Endothelial cell of umbilical vein (primary cell): ENCODE measurements at regions not wholly inside any gene's neighbourhood (a gene's known extent, or its start where the extent isn't known, plus 50 kb on each side); places are given as distances from the start of the nearest gene placed in this dataset.

Experiments
- BruUV-seq: library from RNA; stranded (reverse); fragments of 400-500 nt; replicated peaks from 2 replicates; lab custom pipeline; 2021; lab: Mats Ljungman, UMichigan
- CTCF ChIA-PET: fragments of 300-600, 350-600 bp; sonication (Branson Sonifier 250); formaldehyde crosslinking; loops from one replicate; lab custom pipeline; 2021; ENCODE audit warnings: antibody characterized with exemption, inconsistent platforms; lab: Charles Lee
- POLR2A ChIA-PET: fragments of 300-600, 350-600 bp; sonication (Branson Sonifier 250); formaldehyde crosslinking; loops from one replicate; lab custom pipeline; 2021; ENCODE audit warnings: antibody characterized with exemption, inconsistent platforms; lab: Charles Lee
- DNase-seq: peaks from one replicate; pipeline ENCODE4 v3.0.0-alpha.2; 2011; ENCODE audit warnings: low read depth, low spot score
- FAIRE-seq: peaks from 2 replicates; lab custom pipeline; 2011; peaks lifted over from hg19 to GRCh38; lab: Jason Lieb, UNC
- H2AFZ ChIP-seq: 2 replicates; pipeline ENCODE4 v1.6.0; 2012; ENCODE audit warnings: low read depth, low read length, control low read depth, inconsistent platforms
- H3K27ac ChIP-seq: 2 replicates; pipeline ENCODE4 v1.5.1; 2011; ENCODE audit warnings: low read depth, mild to moderate bottlenecking, control low read depth, low read length, moderate library complexity; ENCODE audit not compliant: insufficient read depth
- H3K27me3 ChIP-seq, 2 experiments: 2 replicates each; pipeline versions ENCODE4 v1.6.0 to v1.6.1; 2011; ENCODE audit warnings: low read length in 2 of 2, mixed read lengths in 1 of 2; ENCODE audit not compliant: control insufficient read depth in 2 of 2, insufficient read depth in 2 of 2
- H3K36me3 ChIP-seq, 2 experiments: 2 replicates in 1 of 2; 3 replicates in 1 of 2; pipeline ENCODE4 v1.5.1; 2011; ENCODE audit warnings: low read length in 2 of 2, mild to moderate bottlenecking in 1 of 2, moderate library complexity in 1 of 2; ENCODE audit not compliant: control insufficient read depth in 2 of 2, insufficient read depth in 2 of 2; ENCODE audit errors: extremely low read depth in 1 of 2
- H3K4me1 ChIP-seq: 3 replicates; pipeline ENCODE4 v1.5.1; 2011; ENCODE audit warnings: mild to moderate bottlenecking, low read length; ENCODE audit not compliant: control insufficient read depth, insufficient read depth; ENCODE audit errors: extremely low read depth
- H3K4me2 ChIP-seq: 2 replicates; pipeline ENCODE4 v1.6.1; 2011; ENCODE audit warnings: low read length, control low read depth, mixed read lengths; ENCODE audit not compliant: insufficient read depth
- H3K4me3 ChIP-seq, 3 experiments: fragments of 200-600 bp in 1 of 3; sonication (generic), shearing (Covaris generic) in 1 of 3; replicated peaks in 1 of 3; 2 replicates each; pipeline ENCODE4 v1.5.1; 2011 to 2016; ENCODE audit warnings: control low read depth in 3 of 3, low read length in 3 of 3, mild to moderate bottlenecking in 2 of 3, inconsistent platforms in 1 of 3, low read depth in 1 of 3, moderate library complexity in 1 of 3; ENCODE audit not compliant: insufficient read depth in 1 of 3
- H3K79me2 ChIP-seq: 2 replicates; pipeline ENCODE4 v1.6.0; 2012; ENCODE audit warnings: low read length, inconsistent platforms; ENCODE audit not compliant: control insufficient read depth, insufficient read depth
- H3K9ac ChIP-seq: replicated peaks from 2 replicates; pipeline ENCODE3; 2011; ENCODE audit warnings: low read length, control low read depth; ENCODE audit not compliant: insufficient read depth; ENCODE audit errors: extremely low read depth
- H3K9me1 ChIP-seq: replicated peaks from 3 replicates; pipeline ENCODE4 v1.6.0; 2011; ENCODE audit warnings: mild to moderate bottlenecking, low read length; ENCODE audit not compliant: control insufficient read depth, insufficient read depth; ENCODE audit errors: extremely low read depth
- H3K9me3 ChIP-seq: replicated peaks from 2 replicates; pipeline ENCODE4 v1.5.1; 2012; ENCODE audit warnings: low read length, inconsistent platforms; ENCODE audit not compliant: control insufficient read depth, insufficient read depth
- H4K20me1 ChIP-seq: replicated peaks from 2 replicates; pipeline ENCODE3; 2011; ENCODE audit warnings: mild to moderate bottlenecking, low read length; ENCODE audit not compliant: control insufficient read depth, insufficient read depth; ENCODE audit errors: extremely low read depth
- EZH2 ChIP-seq: IDR thresholded peaks from 2 replicates; pipeline ENCODE4 v1.6.1; 2012; ENCODE audit warnings: borderline replicate concordance, low read depth, mild to moderate bottlenecking, moderate library complexity, low read length, inconsistent platforms; ENCODE audit not compliant: severe bottlenecking
- FOS ChIP-seq: IDR thresholded peaks from 2 replicates; pipeline ENCODE4 v1.6.1; 2011; ENCODE audit warnings: mild to moderate bottlenecking, low read length, moderate library complexity, borderline replicate concordance; ENCODE audit not compliant: insufficient read depth
- GATA2 ChIP-seq: IDR thresholded peaks from 2 replicates; pipeline ENCODE4 v1.7.0; 2011; ENCODE audit warnings: low read depth, mild to moderate bottlenecking, moderate library complexity, mixed read lengths, low read length; ENCODE audit not compliant: insufficient read length, insufficient read depth
- JUN ChIP-seq: IDR thresholded peaks from 2 replicates; pipeline ENCODE4 v1.6.1; 2011; ENCODE audit warnings: borderline replicate concordance, low read depth; ENCODE audit not compliant: insufficient read length, insufficient read depth
- MAX ChIP-seq: IDR thresholded peaks from 2 replicates; pipeline ENCODE4 v1.6.1; 2011; ENCODE audit not compliant: insufficient read depth, insufficient read length
- MYC ChIP-seq: IDR thresholded peaks from one replicate; pipeline ENCODE4 v1.6.1; 2011; ENCODE audit warnings: mild to moderate bottlenecking, low read depth, low read length
- POLR2A ChIP-seq: IDR thresholded peaks from 2 replicates; pipeline ENCODE4 v1.6.1; 2012; ENCODE audit warnings: low read depth, mild to moderate bottlenecking, control low read depth, low read length
- POLR2AphosphoS5 ChIP-seq: IDR thresholded peaks from 2 replicates; pipeline ENCODE4 v1.6.1; 2012; ENCODE audit warnings: low read depth, mild to moderate bottlenecking, control low read depth, low read length, moderate library complexity; ENCODE audit not compliant: insufficient read depth
- dilution Hi-C: fragments of 300-500 bp; cut with MboI; formaldehyde crosslinking; loops from one replicate; pipeline ENCODE4 v1.15.0; 2019; ENCODE audit warnings: low sequenced_read_pairs; ENCODE audit not compliant: extremely low pct_ligation_motif_present
- intact Hi-C: fragments of 100-400 bp; cut with micrococcal nuclease; formaldehyde crosslinking; loops from one replicate; pipeline ENCODE4 v1.10.0; 2022
- TF ChIP-seq, protein P1 (sequence below), 2 donors: IDR thresholded peaks; 1 replicate in 1 of 2; 2 replicates in 1 of 2; pipeline ENCODE4 v1.5.1; 2011; ENCODE audit warnings: low read length in 2 of 2, mild to moderate bottlenecking in 2 of 2, moderate library complexity in 2 of 2, control low read depth in 1 of 2, inconsistent platforms in 1 of 2, low read depth in 1 of 2; ENCODE audit not compliant: insufficient read depth in 1 of 2; ENCODE audit errors: extremely low read depth in 1 of 2

- no TSS peak for BruUV-seq
- FAIRE-seq, result no peak
- no peaks in the 10 kb centered on the region for H3K36me3 ChIP-seq
These were observed 88.9 kb upstream of the SNAP25 start for GRCh38 chr20:10129749-10130148.

More at GRCh38 chr20:10129749-10130148, 88.9 kb upstream of the SNAP25 start:
- intact Hi-C loops, result loop anchor here (10.0 kb wide), 1 partner anchor 1685 kb away; no protein-coding TSS in a partner anchor
- H3K4me2 ChIP-seq, result no peak overlapping the region
- no peaks in the 10 kb centered on the region for H3K4me1 ChIP-seq
- no peaks in the 10 kb centered on the region for H3K79me2 ChIP-seq
- H2AFZ ChIP-seq, result no peak overlapping the region
- no peaks in the 10 kb centered on the region for H4K20me1 ChIP-seq
- H3K9me1 ChIP-seq, result no peaks in the 10 kb centered on the region
- H3K27ac ChIP-seq, result no peak overlapping the region
- no peaks in the 10 kb centered on the region for H3K27me3 ChIP-seq
- no peaks in the 10 kb centered on the region for H3K9me3 ChIP-seq
- CTCF ChIA-PET, result interaction anchor here (0.8 to 1.2 kb wide), 4 partner anchors 10 to 151 kb away, joined by 3 to 4 read pairs (median 3); no protein-coding TSS in a partner anchor
- H3K9ac ChIP-seq, result no peak overlapping the region
- no peak for DNase-seq
- H3K4me3 ChIP-seq, result no peak overlapping the region
- dilution Hi-C loops, result no loop called here
- POLR2A ChIA-PET, result no interaction called here
- TF ChIP-seq JUN, result no peak
- no peak for TF ChIP-seq POLR2A
- TF ChIP-seq FOS, result no peak
- TF ChIP-seq GATA2, result no peak
- no peak for TF ChIP-seq EZH2
- TF ChIP-seq, protein P1, sequence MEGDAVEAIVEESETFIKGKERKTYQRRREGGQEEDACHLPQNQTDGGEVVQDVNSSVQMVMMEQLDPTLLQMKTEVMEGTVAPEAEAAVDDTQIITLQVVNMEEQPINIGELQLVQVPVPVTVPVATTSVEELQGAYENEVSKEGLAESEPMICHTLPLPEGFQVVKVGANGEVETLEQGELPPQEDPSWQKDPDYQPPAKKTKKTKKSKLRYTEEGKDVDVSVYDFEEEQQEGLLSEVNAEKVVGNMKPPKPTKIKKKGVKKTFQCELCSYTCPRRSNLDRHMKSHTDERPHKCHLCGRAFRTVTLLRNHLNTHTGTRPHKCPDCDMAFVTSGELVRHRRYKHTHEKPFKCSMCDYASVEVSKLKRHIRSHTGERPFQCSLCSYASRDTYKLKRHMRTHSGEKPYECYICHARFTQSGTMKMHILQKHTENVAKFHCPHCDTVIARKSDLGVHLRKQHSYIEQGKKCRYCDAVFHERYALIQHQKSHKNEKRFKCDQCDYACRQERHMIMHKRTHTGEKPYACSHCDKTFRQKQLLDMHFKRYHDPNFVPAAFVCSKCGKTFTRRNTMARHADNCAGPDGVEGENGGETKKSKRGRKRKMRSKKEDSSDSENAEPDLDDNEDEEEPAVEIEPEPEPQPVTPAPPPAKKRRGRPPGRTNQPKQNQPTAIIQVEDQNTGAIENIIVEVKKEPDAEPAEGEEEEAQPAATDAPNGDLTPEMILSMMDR (IDR thresholded peaks at IDR 0.05; ENCODE audit: extremely low read depth in 1 of 2, insufficient read depth in 1 of 2, low read depth in 1 of 2, low read length in 2 of 2), result no peak
- TF ChIP-seq POLR2AphosphoS5, result no peak
- no peak for TF ChIP-seq MYC
- TF ChIP-seq MAX, result no peak
